DMS53 treated with DMSO at 0.1 percent for 48 hours (cell line): ENCODE measurements at regions not wholly inside any gene's neighbourhood (a gene's known extent, or its start where the extent isn't known, plus 50 kb on each side); places are given as distances from the start of the nearest gene placed in this dataset.
"Not testable (repeated sequence)": the region's sequence is repeated elsewhere in the genome, so short reads cannot be mapped to it uniquely, and the experiment has no call there.

Source experiments
- DNase-seq: peaks from one replicate; lab custom pipeline; 2025; ENCODE audit not compliant: unreplicated experiment; lab: John Stamatoyannopoulos, UW

GRCh38 chr11:71182791-71183677, 69.3 kb downstream of the SHANK2 start:
- DNase-seq, result peak; percentile 88

GRCh38 chr11:71181566-71181965, 70.8 kb downstream of the SHANK2 start:
- no peak for DNase-seq

DNA sequence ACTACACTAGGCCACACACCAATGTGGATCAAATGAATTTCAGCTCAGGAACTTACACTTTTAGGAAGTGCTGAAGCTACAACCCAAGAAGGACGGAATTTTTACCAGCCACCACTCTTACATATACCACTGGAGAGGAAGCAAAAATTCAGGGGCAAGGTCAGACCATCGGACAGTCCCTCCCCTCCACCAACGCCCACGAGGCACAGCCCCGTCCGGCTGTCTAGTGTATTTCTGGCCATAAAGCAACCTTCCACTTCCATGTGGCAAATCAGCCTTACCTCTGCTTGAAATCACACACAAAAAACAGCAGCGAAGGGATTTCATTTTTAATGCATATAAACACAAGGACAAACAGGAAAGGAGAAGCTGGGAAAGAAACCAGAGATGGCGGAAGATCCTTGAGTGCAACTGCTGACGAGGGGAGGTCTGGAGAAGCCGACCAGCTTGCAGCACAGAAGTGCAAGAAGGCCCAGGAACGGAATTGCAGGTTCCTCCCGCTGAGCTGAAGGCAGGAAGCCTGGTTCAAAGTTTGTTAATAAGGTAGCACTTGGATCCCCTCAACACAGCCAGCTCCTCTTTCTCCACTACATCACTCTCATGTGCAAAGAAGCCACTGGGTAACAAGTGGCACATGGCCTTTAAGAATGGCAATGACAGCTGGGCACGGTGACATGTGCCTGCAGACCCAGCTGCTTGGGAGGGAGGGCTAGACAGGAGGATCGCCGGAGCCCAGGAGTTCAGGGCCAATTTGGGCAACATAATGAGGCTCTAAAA, 71.5 kb downstream of the SHANK2 start:
- DNase-seq, result no peak

- no peak for DNase-seq
These were observed 72.3 kb downstream of the SHANK2 start for GRCh38 chr11:71179877-71180605.

GRCh38 chr11:71178076-71178475, 74.3 kb downstream of the SHANK2 start:
- no peak for DNase-seq

GRCh38 chr11:71176812-71177211, 75.6 kb downstream of the SHANK2 start:
- DNase-seq, result no peak

GRCh38 chr11:71173709-71174108, 78.7 kb downstream of the SHANK2 start:
- no peak for DNase-seq

- DNase-seq, result no peak
These were observed 79.7 kb downstream of the SHANK2 start for GRCh38 chr11:71172680-71173079.

GRCh38 chr11:71171576-71171975, 80.8 kb downstream of the SHANK2 start:
- no peak for DNase-seq

GRCh38 chr11:71170624-71171423, 81.6 kb downstream of the SHANK2 start:
- DNase-seq, result no peak

- DNase-seq, result no peak
These were observed 83.1 kb downstream of the SHANK2 start for GRCh38 chr11:71169313-71169712.

GRCh38 chr11:71167814-71168213, 84.6 kb downstream of the SHANK2 start:
- DNase-seq, result not testable (repeated sequence)

DNA sequence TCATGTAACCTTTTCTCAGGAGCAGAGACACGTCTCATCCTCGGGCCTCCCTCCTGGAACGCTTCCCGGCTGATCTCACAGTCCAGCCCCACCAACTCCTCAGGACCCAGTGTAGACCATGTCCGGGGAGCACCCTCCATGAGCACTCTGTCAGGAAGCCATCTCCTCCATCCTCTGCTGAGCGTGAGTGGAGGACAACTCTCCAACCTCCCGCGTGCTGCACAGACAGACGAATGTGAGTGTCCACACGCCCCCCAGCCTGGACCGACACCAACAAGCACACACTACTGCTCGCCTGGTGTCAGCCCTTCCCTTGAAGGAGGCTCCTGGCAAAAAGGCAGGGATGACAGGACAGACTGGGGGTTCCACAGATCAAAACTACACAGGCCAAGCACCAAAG, 86.6 kb downstream of the SHANK2 start:
- no peak for DNase-seq

- DNase-seq, result no peak
These were observed 87.8 kb downstream of the SHANK2 start for GRCh38 chr11:71164621-71165020.

- no peak for DNase-seq
These were observed 88.2 kb downstream of the SHANK2 start for GRCh38 chr11:71164186-71164585.

DNA sequence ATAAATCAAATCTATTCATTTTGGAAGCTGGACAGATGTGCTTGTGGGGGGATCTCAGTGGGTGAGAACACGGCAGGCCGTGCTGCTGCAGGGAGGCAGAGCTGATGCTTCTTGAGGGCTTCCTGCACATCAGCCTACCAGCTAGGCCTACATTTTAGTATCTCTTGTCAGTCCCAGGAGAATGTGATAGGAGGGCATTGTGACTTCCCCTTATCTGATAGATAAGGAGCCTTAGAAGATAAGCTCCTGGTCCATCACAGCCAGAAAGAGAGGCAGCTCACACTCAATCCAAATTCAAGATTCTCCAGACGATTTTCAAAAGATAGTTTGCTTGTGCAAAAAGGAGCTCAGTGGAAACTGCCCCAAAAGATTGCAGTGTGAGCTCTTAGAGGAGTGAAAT, 89.0 kb downstream of the SHANK2 start:
- DNase-seq, result no peak

DNA sequence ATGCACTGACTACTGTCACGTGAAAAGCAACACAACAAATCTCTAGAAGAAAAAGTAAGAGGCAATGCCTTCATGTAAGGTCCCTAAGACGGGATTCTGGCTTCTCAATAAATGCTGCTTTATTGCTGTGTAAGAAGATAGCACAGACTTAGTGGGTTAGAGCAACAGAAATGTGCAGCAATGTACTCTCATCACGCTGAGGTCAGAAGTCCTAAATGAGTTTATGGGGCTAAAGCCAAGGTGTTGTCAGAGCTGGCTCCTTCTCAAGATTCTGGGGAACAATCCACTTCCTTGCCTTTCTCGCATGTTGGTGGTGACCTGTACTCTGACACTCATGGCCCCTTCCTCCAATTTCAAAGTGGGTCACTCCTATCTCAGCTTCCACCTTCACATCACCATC, 93.4 kb downstream of the SHANK2 start:
- DNase-seq, result no peak

GRCh38 chr11:71157676-71158075, 94.7 kb downstream of the SHANK2 start:
- DNase-seq, result not testable (repeated sequence)

DNA sequence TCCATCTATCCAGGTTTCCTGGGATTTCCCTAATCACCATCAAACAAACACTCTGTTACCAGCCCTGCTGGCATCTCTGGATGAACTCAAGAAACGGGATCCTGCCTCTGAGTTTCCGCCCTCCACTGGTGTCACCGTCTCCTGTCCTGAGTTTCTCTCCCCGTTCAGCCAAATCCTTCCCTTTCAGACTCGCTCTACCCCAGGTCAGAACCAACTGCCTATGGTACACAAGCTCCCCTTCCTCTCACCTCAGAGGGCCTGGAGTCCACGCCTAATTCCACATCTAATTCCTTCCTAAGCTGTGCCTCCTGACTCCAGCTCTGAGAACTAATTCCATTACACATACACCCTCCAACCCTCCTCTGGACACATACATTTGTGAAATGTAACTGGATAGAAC, 96.1 kb downstream of the SHANK2 start:
- no peak for DNase-seq

GRCh38 chr11:71155846-71156245, 96.5 kb downstream of the SHANK2 start:
- DNase-seq, result no peak
